ENCODE measurements at regions not wholly inside any gene's neighbourhood (a gene's known extent, or its start where the extent isn't known, plus 50 kb on each side); places are given as distances from the start of the nearest gene placed in this dataset.

DNA sequence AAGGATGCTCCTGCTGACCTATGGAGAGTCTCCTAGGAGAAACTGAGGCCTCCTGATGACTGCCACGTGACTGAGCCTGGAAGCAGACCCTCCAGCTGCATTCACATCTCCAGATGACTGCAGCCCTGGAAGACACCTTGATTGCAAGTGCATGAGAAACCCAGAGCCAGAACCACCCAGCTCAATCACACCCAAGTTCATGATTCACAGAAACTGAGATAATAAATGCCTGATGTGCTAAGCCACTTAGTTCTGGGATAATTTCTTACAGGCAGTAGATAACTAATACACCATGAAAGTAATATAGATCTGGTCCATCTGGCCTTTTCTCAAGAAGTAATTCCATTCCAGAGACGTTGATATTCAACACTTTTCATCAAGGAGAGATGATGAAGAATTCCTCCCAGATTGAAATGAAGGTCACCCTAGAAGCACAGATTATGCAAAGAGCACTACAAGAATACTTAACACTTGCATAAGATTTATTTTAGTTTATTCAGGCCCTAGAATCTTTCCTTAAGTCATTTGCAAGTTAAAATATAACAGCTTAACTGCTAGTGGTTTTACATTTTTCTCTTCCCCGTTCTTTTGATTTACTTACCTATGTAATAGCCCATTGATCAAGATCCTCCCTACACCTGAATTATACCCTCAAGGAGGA is 208.2 kb upstream of the INHBA start:
- no peak for DNase-seq

DNA sequence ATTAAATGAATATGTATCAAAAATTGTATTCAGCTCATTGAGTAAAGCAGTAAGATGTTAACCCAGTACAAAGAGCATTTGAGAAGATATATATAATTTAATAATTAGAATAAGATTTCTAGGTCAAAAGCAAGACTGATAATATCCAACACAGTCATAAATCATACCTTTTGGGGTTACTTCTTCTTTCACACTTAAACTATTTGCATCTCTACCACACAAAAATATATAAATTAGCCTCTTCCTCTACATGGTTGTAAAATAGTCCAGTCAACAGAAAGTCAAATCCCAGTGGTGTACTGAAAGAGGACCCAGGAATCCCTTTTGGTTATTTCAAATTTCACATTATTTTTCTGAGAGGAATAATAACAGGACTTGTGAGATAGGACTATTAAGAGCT is 204.6 kb upstream of the INHBA start:
- DNase-seq: no peak

DNA sequence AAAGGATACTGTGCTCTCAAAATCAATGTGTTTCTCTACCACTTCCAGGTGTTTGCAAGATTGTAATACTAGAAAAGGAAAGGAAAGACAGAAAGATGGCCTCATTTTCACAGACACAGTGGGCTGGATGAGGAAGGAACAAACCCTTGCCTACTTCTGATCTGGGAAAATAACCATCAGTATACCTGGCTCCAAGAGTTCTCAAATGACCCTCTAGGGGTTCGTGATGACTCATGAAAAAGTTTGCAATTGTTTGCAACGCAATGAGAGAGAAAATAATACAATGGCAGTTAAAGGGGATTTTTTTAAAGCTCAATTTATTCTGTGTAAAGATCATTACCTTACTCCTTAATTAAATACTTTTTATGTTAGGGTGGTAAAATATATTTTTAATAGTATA is 197.6 kb upstream of the INHBA start:
- DNase-seq: no peak

DNA sequence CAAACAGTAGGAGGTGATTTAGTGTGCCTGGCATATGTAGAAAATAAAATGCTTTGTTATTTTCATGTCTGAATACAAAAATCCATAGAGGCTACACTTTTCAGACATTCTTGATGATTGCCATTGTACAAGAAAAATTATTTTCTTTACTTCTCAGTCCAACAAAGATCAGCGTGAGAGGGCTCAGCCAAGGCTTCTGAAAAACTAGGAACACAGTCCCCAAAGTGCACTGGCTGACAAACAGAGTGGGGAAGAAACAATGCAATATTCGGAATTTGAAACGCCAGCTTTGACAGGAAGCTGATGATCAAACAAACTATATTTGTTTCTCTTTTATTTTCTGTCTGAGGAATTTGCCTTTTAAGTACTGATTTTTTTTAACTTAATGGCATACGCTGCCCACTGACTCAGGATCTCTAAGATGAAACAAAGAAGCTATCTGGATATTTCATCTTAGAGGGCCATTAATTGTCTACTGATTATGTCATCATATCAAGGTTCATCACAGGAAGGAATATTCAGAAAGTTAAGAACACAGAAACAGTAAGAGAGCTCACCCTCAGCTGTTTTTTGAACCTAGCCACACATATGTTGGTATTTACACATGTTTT is 197.0 kb upstream of the INHBA start:
- DNase-seq: no peak

DNA sequence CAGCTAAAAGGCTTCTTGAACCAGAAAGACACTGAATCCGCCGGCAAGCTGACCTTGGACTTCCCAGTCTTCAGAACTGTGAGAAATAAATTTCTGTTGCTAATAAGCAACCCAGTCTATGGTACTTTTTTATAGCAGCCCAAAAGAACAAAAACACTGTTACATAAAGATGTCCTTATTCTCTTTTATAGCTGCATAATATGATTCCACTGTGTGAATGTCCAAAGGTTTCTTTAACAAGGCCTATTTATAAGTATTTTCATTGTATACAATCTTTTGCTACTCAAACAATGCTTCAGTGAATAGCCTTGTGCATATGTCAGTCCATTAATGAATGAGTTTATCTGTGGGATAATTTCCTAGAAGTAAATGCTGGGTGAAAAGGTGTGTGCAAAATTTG is 190.8 kb upstream of the INHBA start:
- DNase-seq: no peak

DNA sequence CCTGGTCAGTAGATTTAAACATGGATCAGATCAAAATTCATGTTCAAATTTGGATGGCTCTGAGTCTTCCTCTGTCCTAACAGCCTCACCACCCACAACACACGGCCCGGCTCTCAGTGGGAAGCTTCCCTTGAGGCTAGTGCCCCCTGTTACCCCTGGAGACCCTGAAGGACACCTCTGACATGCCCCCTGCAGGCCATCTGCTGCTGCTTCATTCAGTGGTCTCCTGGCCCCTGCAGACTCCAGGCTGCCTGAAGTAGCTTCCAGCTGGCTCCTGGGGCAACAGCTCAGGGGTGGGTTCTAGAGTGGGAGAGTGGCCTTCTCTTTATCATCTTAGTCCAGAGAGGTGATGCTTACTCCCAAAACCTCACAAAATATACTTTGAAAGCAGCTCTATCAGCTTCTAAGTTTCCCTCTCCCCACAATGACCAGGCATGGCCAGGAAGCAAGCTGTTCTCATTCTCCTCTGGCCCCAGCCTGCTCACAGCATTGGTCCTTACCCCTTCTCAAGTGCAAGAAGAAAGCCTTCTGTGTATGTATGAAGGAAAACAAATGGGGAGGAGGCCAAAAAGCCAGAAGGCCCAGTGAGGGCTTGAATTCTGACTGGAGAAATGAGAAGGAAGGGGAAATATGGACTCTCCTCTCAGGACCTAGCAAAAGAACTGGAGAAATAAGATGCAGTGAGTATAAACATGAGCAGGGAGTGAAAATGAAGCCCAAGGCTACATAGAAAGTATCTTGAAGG is 189.6 kb upstream of the INHBA start:
- DNase-seq: no peak

DNA sequence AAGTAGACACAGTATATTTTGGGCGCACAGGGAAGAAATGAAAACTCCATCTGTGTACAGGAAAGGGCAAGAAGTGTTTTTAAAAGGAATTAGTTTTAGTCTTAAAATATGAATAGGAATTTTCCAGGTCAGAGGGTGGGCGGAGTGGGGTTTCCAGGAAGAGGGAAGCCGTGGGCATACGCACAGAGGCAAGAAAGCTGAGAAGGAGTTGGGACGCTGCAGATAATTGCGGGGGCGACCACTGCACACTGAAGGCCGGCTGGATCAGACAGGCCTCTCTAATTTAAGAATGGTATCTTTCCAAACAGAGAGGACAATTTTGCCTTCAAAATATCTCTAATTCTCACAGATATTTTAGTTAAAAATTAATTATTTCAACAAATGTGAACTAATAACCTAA is 189.1 kb upstream of the INHBA start:
- DNase-seq: no peak

DNA sequence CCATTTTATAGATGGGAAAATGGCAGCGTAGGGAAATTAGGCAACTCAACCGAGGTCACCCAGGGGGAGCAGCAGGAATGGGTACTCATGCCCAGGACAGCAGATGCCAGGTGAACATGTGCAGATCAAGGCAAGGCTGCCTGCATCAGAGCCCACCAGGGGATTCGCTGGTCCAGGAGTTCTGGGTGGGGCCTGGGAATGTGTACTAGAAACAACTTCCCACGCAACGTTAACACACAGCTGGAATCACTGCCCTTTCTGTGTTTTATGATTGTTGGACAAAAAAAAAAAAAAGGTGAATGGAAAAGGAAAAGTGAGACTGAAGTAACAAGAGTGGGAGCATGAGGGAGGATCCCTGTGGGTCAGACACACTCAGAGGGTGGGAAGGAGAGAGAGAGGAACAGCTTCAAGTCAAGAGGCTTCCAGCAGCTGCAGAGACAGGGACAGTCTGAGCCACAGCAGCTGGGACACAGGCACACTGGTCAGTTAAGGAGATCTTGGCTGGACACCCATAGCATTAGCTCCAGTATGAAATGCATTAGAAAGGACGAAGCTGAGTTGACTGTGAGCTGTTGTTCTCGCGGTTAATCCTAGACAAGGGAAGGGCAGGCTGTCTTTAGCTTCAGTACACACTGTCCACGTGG is 187.9 kb upstream of the INHBA start:
- DNase-seq: no peak

DNA sequence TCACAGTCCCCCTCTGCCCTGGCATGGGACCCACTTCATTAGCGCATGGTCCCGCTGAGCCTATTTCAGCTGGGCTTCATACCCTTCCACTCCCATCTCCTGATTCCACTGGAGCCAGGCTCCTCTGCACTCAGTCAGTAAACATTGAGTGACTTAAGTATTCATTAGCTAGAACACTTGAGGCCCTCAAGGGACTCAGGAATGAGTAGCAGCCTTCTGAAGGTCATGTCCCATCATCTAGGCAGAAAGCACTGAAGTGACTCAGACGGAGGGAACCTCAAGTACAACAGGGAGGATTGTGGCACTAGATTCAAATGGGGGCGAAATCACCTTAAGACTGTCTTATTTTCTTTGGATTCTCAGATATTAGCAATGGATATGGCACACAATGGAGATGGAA is 186.6 kb upstream of the INHBA start:
- no peak for DNase-seq

DNA sequence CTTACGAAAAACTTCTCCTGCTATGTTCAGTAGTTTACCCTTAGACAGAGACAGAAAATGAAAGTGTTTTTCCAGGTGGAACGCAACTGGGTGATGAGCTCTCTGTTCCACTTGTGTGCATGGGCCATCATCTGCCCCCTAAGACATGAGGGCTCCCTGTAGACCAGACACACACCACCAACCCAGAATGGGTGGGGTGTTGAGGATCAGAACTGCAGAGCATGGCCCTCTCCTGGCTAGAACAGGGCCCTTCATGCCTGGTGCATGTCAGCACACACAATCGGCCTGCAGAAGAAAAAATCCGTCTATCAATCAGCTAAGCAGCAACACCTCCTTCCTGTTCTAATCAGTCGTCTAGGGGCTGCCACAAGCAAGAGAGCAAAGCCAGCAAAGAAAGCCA is 186.2 kb upstream of the INHBA start:
- DNase-seq: no peak

DNA sequence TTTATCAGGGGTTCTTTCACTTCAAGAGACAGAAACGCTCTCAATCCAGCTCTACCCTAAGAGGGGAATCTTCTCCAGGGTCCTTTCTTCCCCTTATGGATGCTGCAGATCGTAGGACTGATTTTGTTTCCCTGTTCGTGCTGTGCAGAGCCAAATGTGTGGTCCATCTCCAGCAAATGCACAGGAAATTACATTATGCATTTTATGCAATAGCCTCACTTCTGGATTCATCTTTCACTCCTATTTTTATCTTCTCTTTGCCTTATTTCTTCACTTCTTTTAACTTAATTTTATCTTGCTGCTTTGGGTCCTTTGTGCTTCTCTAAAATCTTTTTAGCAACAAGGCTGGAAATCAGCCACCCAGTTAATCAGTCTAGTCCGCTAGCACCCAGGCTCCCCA is 184.5 kb upstream of the INHBA start:
- no peak for DNase-seq

DNA sequence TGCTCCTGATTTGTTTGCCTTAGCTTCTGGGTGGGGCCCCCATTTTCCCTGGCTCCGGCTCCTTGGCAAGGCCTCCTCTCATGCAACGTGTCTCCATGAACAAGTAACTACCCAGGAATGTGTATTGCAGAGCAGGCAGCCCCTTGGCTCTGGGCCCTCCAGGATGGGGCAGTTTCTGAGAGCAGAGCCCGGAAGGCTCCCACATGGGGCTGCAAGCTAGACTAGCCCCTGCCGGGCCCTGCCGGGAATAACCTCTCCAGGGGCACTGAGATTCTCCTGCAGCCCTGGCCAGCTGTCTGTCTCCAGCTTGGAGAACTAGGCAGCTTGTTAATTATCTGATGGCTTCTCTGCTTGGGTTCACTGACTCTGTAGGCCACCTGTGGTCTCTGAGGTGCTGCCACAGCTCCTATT is 184.0 kb upstream of the INHBA start:
- no peak for DNase-seq

DNA sequence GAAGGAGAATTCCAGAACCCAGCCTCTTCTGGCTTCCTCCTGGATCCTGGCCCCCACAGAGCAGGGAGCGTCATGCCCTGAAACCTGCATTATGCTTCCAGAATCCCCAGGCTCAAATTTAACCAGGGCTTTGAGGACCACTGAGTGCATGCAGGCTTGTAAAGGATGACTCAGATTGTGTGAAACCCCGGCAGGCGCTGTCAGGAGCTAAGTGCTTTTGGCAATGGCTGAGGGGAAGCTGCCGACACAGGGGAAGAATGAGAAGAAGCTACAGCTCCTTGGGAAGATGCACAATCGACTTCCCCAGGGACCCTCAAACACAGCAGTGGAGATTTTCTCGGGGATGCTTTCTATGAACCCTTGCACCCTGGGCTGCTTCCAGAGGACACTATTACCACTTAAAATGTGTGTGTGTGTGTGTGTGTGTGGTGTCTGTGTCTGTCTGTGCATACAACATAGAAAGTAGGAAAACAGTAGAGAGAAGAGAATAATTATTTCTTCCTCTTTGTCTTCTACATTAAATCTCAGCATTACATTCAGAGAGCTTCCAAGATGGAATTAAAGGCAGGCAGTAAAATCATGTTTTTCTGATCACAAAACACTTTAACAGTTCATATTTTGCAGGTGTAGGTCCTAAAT is 183.5 kb upstream of the INHBA start:
- no peak for DNase-seq

DNA sequence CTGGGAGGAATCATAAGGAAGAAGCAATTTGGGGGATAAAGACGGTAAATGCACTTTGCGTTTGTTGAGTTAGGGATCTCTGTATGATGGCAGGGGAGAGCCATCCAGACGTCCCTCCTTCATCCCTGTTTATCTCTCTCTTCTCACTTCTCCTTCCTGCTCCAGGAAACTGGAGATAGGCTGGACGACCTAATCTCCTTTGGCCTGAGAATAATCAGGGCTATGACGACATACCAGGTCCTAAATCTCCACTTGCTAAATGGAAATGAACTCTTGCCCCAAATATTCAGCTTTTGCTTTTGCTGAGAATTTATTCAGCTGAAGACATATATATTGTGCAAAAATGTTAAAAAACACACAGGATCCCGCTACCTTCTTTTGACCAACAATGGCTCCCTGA is 182.9 kb upstream of the INHBA start:
- no peak for DNase-seq

DNA sequence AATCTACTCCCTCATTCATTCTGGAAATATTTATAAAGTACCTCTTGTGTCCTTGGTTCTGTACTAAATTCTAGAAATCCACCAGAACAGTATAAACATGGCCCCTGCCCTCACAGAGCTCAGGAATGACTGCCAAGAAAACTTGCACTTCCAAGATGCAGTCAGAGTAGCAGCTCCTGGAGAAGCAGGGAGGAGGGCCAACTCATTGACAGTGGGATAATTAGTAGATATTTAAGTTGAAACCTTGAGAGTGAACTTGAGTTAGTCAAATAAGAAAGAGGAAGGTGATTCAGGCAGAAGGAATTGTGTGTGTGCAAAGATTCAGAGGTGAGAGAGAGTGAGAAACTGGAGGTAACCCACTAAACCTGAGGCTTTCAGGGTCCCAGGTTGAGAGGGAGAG is 182.2 kb upstream of the INHBA start:
- DNase-seq: no peak

DNA sequence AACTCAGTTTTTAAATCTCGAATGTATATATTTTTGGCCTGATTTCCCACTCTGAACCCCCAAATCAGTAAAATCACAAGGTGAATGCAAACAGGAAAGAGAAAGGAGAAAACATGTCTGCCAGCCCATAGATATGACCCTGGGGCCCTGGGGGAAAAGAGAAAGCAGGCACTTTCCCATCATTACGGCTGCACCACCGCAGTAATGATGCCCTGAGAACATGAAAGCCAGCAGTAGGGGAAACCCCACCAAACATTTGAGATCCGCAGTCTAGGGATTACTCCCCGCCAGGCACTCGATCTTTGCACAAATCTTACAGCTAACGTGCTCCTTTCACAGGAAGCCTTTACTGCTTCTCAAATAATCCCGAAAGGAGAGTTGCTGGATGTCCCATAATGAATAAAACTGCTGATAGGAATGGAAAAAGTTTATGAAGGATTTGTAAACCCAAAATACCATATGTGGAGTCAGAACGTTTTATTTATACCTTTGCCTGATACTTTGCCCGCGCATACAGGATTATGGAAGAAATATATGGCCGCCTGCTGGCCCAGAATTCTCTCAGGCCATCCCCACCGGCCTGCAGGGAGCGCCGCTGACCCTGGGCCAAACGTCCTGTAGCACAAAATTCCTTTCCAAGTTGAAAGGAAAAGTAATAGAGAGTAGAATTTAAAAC is 180.0 kb upstream of the INHBA start:
- no peak for DNase-seq

DNA sequence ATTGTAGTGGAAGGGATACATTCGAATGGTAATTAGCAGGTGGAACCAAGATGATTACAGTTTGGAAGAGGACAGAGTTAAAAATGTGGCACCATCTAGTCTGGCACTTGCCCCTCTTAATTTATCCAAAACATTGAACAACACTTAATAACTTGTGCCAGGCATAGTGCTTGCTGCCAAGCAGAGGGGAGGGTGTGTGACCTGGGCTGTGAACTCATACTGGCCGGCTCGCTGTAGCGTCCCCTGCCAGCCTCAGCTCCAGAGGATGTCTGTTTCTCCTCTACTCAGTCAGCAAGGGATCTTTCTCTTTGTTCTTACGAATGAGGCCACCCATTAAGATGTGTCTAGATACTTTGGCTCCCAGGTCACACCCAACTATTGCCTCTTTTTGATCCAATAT is 179.4 kb upstream of the INHBA start:
- no peak for DNase-seq

DNA sequence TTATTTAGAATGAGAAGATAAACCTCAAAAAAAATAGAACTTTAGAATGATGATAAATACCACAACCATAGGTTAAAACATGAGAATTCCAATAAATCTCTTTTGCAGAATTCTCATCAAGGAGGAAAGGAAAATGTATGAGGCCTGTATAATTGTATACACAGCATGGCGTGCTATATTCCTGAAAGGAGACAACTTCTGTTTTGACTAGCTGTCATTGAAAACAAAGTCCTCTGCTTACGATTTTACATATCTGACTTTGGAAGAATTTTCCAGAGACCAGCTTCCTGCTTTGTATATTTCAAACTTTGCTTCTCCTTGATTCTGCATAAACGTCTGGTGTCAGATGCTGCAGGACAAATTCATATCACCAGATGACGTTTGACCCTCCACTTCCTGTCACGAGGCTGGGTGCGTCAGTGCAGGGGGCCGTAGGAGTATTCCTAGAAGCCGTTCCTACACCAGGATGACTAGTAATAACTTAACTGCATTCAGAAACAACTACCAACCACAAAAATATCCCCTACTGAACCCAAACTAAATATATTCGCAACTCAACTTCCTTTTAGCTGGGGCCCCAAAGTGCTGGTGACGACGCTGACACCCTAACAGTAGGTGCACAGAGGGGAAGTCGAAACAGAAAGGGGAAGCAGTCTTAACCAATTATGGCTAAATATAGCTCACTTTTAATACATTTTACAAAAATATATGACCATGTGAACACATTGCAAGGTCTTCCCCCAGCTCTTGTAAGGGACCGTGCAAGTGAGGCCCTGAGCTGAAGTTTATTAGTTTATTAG is 178.6 kb upstream of the INHBA start:
- peak; percentile 9 for DNase-seq

DNA sequence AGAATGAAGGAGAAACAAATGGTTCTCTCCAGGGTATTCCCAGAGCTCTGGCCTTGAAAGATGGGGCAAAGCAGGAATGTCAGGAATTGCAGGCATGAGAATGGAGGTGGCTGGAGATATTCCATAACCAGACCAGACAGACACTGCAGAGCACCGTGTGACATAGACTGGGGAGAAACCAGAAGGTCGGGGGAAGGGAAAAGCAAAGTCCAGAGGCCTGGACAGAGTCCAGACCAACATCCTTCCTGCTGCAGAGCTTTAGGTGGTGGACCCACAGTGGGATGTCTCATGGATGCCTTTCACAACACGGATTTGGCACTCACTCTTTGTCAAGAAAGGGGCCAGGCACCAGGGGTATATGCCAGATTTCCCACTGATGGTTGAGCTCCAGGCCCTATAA is 177.2 kb upstream of the INHBA start:
- no peak for DNase-seq

DNA sequence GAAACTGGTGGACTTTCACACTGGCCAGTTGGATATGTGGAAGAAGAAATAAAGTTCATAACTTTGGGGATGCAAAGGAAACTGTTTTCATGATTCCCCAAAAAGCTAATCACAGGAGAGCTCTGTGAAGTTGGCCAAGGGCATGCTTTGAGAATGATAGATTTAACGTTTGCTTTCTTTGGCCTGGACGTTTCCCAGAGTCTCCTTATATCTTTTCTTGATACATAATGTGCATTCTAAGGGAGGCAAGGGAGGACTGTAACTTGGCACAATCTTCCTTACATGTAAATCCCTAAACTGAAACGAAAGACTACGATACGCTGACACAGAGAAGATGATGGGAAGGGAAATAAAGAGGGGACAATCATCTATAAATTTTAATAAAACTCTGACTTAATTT is 176.5 kb upstream of the INHBA start:
- DNase-seq: no peak

DNA sequence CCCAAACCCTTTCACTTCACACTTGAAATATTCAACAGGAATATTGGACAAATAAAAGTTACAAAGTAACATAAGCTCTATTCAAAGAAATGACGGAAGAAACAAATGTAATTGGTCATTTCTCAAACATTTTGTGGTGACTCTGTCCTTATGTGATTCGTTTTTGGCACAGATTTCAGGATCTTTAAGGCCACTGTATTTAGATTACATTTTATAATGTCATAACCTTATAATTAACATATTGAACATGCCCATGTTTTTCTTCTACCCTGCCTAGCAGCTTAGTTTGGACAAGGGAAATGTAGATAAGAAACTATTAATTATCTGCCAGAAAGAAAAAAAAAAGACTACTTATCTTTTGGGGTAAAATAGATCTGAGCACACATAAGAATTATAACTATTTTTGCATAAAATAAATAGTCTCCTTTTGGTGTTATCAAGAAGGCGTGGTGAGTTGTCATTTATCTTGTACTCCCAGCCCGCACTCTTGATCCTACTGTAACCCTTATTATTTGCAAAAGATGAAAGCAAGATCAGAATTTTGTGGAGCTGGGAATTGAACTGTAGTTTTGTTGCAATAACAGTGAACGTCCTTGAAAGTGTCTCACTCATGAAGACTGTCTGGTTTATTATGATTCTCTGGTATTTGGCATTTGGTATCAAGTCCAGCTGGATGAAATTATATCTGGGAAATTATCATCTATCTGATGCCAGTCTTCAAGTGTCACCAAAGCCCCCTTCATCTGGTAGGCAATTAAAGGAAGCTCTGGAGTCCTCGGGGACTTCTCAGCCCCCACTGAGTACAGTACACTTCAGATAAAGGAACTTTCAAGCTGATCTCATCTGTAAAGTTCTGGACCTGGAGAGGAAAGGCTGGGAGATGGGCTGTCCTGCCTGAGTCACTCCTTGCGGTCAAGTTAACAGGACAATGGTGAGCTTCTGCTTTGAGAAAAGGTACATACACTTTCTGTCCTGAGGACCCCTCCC is 175.7 kb upstream of the INHBA start:
- no peak for DNase-seq

All from effector CD4-positive, alpha-beta T cell (primary cell).